ENCODE measurements at regions not wholly inside any gene's neighbourhood (a gene's known extent, or its start where the extent isn't known, plus 50 kb on each side); places are given as distances from the start of the nearest gene placed in this dataset.

DNA sequence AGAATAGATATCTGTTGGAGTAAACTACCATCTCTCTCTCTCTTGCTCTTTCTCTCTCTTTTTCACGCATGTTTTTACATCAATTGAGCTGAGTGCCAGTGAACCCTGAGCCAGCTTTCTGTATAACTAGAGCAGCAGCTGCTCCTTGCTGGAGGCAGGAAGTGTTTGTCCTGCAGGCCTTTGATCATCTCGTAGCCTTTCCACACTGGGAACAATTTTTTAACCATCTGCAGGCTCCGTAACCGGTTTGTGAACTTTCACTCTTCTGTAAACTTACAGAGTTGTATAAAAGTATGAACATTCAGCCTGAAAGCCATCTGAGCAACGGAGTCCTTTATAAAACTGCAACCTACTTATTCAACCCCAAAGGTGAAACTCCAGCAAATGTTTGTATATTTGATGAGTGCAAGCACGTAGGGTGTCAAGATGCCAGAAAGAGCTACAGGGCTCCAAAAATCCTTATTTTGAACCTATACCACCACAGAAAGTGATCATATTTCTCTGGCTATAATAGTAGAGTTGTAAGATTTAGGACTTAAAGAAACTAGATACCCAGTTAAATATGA, 162.8 kb upstream of the NFE2L3 start:
- no peak for TF ChIP-seq CTCF (conservative IDR thresholded peaks at IDR 0.05; ENCODE audit: control insufficient read depth, insufficient read depth, low read depth, low read length)
- no peak overlapping the region for H3K4me3 ChIP-seq (ENCODE audit: control insufficient read depth, low read depth, low read length)
- DNase-seq (ENCODE audit: low read depth): no peak

DNA sequence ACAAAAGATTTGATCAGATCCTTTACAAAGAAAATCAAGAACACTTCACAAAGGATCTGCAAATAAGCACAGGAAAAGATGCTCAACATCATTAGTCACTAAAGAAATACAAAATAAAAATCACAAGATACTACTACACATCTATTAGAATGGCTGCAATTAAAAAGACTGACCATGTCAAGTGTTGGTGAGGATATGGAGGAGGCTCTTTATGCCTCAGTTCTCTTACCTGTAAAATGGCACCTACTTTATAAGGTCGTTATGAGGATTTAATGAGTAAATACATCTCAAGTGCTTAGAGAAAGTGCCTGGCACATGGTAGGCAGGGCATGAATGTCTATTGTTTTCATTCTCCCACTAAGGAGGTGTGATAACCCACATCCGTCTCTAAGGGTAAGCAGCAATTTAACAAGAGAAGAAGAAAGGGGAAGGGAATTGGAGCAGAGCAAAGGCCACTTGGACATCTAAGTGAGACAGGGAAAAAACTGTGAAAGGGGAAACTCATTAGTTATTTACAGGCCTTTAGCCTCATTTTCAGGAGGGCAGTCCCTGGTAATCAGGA, 157.5 kb upstream of the NFE2L3 start:
- TF ChIP-seq CTCF (conservative IDR thresholded peaks at IDR 0.05; ENCODE audit: control insufficient read depth, insufficient read depth, low read depth, low read length): no peak
- DNase-seq (ENCODE audit: low read depth): no peak
- no peak overlapping the region for H3K4me3 ChIP-seq (ENCODE audit: control insufficient read depth, low read depth, low read length)

DNA sequence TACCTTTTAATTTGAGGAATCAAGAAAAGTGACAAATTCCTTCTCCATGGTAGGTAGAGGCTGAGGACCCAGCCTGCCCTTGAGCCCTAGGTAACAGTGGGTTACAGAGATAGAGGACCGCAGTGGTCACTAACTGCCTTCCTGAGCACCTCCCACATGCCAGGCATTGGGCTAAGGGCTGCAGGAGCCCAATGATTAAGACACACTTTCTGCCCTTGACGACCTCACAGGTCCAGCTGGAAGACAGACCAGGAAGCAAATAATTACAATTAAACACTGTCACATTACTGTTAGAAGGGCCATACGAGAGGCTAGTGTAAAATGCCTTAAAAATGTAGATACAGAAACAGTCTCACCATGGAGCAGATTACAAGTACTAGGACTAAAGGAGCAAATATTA, 156.8 kb upstream of the NFE2L3 start:
- DNase-seq (ENCODE audit: low read depth): no peak
- H3K4me3 ChIP-seq (ENCODE audit: control insufficient read depth, low read depth, low read length): no peak overlapping the region
- TF ChIP-seq CTCF (conservative IDR thresholded peaks at IDR 0.05; ENCODE audit: control insufficient read depth, insufficient read depth, low read depth, low read length): no peak

DNA sequence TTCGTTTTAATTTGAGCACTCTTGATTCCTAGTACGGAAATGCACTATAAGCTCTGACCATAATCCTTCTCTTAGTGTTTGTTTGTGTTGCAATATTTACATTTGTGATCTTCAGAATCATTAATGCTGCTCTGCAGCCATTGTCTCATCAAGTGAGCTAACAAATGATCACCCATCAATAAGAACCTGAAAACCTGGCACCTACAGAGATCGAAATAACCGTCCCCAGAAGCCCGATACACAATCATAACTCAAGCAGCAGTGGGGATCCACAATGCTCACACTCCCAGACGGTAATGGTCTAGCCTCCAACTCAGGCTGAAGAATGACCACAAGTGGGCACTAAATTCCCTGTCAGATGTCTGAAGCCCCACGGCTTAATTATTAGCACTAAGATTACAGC, 156.0 kb upstream of the NFE2L3 start:
- peak; percentile 2 for DNase-seq (ENCODE audit: low read depth)
- no peak overlapping the region for H3K4me3 ChIP-seq (ENCODE audit: control insufficient read depth, low read depth, low read length)
- no peak for TF ChIP-seq CTCF (conservative IDR thresholded peaks at IDR 0.05; ENCODE audit: control insufficient read depth, insufficient read depth, low read depth, low read length)

GRCh38 chr7:25998499-25998898, 153.5 kb upstream of the NFE2L3 start:
- no peak for DNase-seq (ENCODE audit: low read depth)
- no peak for TF ChIP-seq CTCF (conservative IDR thresholded peaks at IDR 0.05; ENCODE audit: control insufficient read depth, insufficient read depth, low read depth, low read length)
- no peak overlapping the region for H3K4me3 ChIP-seq (ENCODE audit: control insufficient read depth, low read depth, low read length)

DNA sequence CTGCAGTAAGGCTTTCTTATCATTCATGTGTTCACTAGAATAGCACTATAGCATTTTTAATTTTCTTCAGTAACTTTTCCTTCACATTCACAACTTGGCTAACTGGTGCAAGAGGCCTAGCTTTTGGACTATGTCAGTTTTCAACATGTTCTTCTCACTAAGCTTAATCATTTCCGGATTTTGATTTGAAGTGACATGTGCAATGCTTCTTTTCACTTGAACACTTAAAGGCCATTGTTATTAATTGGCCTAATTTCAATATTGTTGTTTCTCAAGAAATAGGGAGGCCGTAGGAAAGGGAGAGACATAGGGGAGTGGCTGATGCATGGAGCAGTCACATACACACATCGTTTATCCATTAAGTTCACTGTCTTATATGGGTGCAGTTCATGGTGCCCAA, 151.2 kb upstream of the NFE2L3 start:
- no peak overlapping the region for H3K4me3 ChIP-seq (ENCODE audit: control insufficient read depth, low read depth, low read length)
- TF ChIP-seq CTCF (conservative IDR thresholded peaks at IDR 0.05; ENCODE audit: control insufficient read depth, insufficient read depth, low read depth, low read length): no peak
- no peak for DNase-seq (ENCODE audit: low read depth)
